ENCODE measurements at regions not wholly inside any gene's neighbourhood (a gene's known extent, or its start where the extent isn't known, plus 50 kb on each side); places are given as distances from the start of the nearest gene placed in this dataset.

GRCh38 chr6:103534095-103534494 is 1325.6 kb downstream of the HACE1 start:
- TF ChIP-seq POLR2A (IDR thresholded peaks at IDR 0.05; ENCODE audit: low read length) (no peak), GATA1 (IDR thresholded peaks at IDR 0.05; ENCODE audit: low read depth, low read length) (no peak)
